HL-60 (cell line): ENCODE measurements at regions not wholly inside any gene's neighbourhood (a gene's known extent, or its start where the extent isn't known, plus 50 kb on each side); places are given as distances from the start of the nearest gene placed in this dataset.

Source experiments
- CTCF ChIP-seq: IDR thresholded peaks from one replicate; pipeline ENCODE4 v1.5.1; 2011; ENCODE audit warnings: low read length, control low read depth, inconsistent platforms; ENCODE audit not compliant: insufficient read depth
- GABPA ChIP-seq: IDR thresholded peaks from 2 replicates; pipeline ENCODE4 v1.6.1; 2012; ENCODE audit warnings: low read depth
- POLR2AphosphoS5 ChIP-seq: IDR thresholded peaks from 2 replicates; pipeline ENCODE4 v1.6.1; 2012; ENCODE audit warnings: low read depth
- REST ChIP-seq: IDR thresholded peaks from 2 replicates; pipeline ENCODE4 v1.6.1; 2012; ENCODE audit warnings: low read depth; ENCODE audit not compliant: insufficient replicate concordance
- SPI1 ChIP-seq: IDR thresholded peaks from 2 replicates; pipeline ENCODE4 v1.6.1; 2012; ENCODE audit warnings: low read depth, mild to moderate bottlenecking, borderline replicate concordance

- no peak for TF ChIP-seq CTCF
- no peak for TF ChIP-seq REST
- no peak for TF ChIP-seq POLR2AphosphoS5
- no peak for TF ChIP-seq GABPA
- no peak for TF ChIP-seq SPI1
Measured at GRCh38 chr4:123579961-123580360, 183.4 kb downstream of the SPRY1 start.
